Occipital lobe (tissue), 1 donor: ENCODE measurements at regions not wholly inside any gene's neighbourhood (a gene's known extent, or its start where the extent isn't known, plus 50 kb on each side); places are given as distances from the start of the nearest gene placed in this dataset.

Experiments
- DNase-seq: peaks from one replicate; lab custom pipeline; 2025; lab: John Stamatoyannopoulos, UW

DNA sequence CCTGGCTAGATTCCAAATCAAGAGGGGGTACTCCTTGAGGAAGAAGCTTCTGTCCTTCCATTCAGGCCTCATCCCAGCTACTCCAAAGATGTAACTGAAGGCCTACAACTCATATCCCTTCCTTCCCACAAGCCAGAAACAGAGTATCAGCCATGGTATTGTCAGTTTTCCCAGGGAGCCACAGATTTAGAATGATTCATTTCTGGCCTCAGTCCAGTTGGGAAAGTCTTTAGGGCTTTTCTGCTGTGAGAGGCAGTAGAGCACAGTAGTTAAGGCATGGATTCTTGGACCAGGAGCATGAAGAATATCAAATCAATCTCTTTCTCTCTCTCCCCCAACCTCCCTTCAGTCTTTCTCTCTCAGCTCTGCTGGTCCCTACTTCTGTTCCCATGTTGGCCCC lies 505.0 kb downstream of the BCOR start:
- DNase-seq = no peak

DNA sequence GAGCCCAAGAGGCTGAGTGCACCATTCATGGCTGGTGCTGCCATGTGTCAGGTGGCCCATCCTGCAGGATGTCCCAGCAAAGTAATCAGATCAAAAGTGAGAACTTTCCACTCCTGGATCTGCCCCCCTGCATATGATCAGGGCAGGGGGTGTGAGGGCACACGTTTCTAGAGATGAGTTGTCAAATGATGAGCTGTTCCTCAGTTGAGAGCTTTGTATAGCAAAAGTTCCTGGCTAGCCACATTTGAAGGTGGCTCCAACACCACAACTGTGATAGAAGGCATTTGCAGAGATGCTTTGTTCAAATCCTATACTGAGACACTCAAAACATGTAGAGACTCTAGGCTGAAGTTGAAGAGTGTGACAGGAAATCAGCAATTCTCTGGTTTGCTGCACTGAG lies 501.8 kb downstream of the BCOR start:
- DNase-seq = no peak

DNA sequence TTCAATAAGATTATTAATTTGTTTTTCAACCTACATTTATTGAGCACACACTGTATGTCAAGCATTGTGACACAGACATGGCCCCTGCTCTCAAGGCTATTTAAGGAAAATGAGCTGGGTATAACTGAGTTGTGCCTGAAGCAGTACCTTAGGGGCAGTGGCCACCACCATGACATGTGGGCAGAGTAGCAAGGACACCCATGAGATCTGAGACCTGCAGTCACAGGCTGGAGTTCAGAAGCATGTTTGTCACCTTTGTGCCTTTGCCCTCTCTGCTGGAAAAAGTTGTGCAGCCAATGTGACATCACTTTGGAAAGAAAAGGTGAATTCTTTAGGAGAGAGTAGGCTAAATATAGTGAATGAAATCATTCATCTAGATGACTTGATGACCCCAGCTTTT lies 501.3 kb downstream of the BCOR start:
- no peak for DNase-seq

DNA sequence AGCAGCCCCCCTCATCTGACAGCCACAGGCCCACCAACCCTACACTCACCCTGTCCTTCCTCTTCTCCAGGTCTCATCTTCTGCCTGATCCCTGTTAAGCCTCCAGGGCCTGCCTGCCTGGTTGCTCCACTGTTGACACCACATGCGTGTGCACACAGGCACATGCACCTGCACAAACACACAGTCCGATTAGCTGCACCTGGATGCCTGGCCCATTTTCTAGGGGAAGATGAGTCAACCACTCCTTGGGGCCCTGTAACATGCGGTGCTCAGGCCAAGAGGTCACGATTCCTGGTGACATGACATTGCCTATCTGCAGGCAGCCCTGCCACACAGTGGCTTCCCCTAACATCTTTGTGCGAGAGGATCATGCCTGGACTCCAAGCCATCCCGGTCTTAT lies 498.4 kb downstream of the BCOR start:
- no peak for DNase-seq

DNA sequence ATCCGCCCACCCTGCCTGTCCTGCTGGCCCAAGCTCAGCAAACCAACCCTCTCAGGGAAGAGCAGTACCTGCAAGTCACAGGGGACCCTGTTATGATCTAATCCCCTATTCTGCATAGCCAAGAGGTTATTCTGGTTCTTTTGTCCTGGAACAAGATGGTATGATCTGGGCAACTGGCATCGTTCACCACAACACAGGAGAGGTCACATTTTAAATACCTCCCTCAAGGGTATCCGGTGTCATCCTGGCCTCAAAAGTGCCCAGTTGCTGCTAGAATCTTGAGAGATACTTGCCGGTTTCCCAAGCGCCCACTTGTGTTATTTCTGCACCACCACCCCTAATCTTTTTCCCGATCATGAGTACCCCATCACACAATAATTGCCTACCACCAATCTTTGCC lies 497.5 kb downstream of the BCOR start:
- no peak for DNase-seq

DNA sequence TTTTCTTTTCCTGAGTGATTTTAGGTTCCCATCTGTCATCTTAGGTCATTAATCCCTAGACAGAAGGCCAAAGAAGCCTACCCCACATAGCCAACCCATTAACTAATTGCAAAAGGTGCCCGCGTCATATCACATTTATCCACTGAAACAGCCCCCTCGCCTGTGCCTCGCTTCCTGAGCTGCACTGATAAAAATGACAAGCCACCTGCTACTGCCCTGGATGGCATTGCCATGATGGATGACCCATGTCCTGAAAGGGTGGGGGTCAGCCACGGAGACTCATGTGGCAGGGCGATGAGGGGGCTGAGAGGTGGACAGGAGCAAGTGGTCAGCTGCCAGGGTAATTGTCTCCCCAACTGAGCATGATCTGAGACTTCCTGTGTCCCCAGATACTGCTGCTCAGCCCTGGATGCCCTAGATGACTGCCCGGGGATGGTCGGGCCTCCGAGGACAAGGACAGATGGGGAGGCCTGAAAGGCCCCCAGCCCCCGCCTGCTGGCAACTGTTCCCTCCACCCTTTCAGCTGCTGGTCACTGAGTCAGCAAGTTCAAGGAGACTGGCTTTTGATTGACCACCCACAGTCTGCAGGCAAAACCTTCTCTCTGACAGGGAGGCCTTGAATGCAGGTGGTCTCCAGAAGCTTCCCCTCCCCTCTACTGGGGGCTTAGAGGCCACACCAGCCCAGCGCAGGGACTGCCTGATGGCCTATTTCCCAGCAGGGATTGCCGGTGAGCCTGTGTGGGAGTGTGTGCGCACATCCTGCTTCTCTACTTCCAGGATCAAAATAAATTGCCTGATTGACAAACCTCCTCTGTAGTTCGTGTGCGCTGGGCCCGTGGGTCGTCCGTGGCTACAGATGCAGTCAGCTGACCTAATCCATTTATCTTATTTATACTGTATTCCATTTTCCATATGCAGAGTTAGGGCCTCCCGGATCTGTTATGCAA lies 496.3 kb downstream of the BCOR start:
- no peak for DNase-seq

DNA sequence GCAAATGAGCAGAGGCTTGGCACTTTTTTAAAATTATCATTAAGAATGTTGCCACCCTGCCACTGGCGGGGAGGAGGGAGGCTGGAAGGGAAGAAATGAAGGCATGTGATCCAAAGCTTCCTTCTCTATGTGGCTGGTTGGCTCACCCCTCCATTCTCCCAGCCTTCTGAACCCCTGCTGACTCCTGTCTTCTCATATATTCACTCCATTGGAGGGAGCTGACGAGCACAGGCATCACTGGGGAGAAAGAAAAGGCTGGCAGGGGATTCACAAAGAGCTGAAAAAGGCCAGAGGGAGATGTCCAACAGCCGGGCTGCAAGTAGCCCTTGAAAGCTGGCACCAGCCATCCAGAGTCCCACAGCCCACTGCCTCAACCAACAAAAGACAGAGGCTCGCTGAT lies 495.6 kb downstream of the BCOR start:
- DNase-seq = no peak

DNA sequence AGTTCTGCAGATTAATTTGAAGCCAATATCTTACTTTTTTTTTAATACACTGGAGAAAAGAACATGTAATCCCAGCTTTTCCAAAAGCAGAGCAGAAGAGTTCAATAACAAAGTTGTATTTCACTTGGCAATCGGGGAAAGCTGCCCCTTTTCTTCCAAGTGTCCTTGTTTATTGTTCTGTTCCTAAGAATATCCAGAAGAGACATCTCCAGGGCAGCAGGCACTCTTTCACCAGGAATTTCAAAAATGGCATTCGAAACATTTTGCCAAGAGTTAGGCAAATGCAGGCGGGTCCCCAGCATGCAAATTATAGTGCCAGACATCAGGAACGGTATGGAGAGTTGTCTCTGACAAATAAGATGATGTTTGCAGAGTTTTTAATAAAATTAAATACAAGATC lies 494.5 kb downstream of the BCOR start:
- no peak for DNase-seq

DNA sequence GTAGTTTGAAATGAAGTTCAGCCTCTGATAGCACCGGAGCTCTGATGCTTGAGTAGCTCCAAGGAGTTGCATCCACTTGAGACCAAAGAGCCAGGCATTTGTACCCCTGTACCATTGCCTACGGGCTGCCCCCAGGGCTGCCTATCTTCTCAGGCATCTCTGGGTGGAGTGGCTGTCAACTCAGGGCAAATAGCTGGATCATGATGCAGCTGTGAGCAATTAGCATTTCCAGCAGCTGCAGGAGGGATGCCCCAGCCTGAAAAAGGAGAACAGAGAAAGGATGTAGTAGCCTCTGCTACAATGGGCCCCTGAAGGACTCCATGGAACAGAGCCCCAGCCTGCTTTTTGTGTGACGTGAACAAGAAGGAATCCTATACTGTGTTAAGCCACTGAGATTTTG lies 492.6 kb downstream of the BCOR start:
- DNase-seq = no peak

DNA sequence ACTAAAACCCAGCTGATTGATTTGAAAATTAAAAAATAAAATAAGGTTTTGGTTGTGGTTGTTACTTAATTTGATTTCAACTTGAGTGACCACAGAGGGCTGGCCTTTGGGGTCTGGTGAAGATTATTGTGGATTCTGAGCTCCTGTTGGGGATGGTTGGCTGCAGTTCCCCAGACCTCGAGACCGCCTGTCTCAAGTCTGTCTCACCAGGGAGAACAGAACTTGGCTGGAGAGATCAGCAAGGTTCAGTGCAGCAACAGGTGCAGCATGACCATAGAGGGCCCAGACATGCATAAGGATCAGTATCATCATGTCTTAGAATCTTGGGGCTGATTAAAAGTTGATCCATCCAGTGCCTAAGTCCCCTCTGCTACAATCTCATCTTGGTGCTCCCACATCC lies 491.9 kb downstream of the BCOR start:
- DNase-seq = no peak

DNA sequence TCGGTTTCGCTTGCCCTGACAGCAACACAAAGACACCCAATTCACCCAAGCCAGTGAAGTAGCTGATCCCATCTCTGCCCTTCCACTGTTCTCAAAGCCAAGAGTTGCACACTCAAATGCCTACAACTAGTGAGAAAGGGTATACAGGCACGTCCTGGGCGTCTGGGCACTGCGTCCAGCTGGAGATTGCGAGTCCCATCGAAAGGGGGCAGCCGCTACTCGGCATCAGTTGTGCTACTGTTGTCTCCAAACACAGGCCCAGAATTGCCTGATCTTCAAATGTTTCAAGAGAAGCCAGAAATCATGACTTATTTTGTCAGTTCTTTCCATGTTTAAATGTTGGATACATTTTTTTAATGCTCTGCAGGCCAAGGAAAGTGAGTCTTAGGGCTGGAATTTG lies 487.8 kb downstream of the BCOR start:
- DNase-seq = no peak

DNA sequence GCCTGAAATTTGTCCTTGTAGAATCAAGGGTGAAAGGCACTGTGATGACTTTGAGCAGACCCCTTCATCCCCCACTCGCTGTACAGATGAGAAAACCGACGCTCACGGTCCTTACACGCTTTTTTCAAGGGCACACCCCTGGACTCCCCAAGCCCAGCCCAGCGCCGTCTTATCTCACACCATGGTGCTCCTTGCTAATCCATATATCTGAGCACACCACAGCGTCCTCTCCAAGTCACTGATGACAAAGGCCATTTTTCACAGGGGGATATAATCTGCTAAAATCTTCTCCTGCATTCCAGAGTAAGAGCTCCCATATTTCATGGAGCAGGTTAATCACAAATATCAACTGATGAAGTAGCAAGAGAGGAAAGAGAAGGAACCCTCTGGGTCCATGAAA lies 486.3 kb downstream of the BCOR start:
- no peak for DNase-seq

DNA sequence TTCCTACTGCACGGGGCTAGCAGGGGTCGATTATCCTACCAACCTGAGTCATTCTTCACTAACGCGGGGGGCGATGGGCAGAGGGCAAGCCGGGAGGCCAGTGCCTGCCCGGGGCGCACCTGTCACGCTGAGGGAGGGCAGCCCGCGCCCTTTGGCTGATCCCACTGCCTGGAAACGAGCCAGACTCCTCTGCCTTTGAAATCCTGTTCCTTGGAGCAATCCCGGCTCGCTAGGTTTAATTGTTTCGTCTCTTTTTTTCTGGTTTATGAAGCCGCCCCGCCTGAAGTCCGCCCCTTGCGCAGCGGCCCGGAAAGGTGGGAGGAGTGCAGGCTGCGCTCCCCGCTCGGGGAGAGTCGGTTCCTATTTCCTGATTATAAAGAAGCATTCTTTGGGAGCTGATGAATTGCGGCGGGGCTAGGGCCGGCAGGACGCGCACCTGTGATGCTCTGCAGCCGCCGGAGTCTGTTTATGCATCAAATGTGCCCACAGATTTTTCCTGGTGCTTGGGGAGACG lies 484.2 kb downstream of the BCOR start:
- no peak for DNase-seq

DNA sequence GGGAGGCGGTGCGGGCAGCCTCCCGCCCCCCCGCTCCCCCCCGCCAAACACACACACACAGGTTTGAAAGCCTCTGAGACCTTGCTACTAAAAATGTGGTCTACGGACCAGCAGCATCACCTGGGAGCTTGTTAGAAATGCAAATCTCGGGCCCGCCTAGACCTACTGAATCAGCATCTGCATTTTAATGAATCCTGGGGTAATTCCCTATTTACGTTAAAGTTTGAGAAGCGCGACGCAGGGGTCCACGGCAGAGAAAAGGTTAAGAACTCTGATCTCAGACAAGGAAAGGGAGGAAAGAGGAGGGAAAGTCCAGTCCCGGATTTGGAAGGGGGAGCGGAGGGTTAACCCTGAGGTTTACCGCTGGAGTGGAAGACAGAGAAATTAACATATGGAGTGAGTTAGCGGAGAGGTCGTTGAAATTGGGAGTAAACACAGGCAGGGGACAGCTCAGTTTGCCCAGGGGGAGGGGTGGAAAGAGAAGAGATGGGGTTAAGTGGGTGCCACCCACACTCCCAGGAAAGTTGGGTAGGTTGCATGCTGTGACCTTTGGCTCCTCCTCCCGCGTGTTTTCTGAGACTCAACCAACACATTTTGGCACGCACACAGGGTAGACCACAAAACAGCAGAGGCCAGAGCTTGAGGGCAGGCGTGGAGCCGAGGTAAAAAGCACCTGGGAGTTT lies 483.6 kb downstream of the BCOR start:
- DNase-seq = no peak

DNA sequence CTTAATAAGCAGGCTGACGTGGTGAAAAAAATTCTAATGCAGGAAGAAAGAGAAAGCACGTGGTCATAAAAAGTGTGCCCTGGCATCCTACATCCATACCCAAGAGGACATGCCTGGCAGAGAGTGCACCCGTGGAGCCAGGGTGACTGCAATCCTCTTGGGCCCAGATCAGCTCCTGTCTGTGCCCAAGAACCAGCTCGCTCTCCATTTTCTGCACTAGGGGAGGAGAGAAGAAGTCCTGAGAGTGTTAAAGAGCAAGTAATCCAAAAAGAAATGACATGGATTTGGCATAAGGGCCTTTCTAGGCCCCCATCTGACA lies 483.1 kb downstream of the BCOR start:
- no peak for DNase-seq

DNA sequence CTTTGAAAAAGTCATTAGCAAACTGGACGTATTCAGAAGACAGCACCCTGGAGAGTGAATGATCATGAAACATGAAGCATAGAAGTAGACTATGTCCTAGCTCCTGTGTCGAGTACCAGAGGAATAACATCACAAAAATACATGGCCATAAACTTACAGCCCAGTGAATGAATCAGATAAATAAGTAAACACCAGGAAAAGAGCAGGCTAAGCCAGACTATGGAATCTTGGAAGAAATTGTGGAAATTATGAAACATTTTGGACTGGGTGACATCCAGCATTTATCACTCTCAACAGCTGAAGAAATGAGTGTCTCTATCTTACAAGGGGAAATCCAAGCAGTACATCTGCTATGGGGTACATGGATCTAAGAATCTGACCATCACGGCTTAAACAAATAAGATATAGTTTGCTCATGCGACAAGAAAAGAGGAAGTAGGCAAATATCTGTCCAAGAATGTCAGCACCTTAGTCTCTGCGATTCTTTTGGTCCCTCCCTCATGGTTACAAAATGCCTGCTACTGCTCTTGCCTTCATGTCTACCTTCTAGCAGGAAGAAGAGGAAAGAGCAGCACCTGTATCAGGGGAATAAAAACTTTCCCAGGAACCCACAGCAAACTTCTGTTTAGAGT lies 481.5 kb downstream of the BCOR start:
- DNase-seq = no peak

DNA sequence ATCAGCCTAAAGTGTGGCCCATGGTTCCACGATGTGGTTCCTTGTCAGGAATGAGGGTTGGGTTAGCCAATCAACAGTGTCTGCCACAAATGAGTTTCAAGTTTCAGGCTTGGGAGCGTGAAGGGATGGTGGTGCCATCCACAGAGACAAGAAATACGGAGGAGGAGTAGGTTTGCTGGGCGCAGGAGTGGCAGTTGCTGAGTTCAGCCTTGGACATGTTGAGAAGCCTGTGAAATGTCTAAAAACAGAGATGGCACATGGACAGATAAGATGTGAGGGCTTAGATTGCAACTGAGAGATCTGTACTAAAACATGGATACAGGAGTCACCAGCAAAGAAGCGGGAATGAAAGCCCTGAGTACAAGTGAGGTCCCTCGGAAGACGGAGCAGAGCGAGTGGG lies 481.0 kb downstream of the BCOR start:
- no peak for DNase-seq

DNA sequence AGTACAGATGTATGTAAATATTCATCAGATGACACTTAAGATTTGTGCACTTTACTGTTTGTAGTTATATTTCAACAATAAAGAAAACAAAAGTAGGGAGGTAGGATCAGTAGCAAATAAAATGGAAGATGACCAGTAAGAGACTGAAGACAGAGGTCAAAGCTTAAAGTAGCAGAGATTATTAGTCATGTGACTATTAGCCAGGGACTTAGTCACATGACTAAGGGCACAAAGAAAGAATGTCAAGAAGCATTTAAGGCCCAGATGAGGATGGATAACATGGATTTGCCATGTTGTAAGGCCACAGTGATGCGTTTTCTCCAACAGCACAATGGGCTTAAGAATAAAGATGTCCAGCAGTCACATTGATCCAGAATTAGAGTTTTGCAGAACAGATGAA lies 479.6 kb downstream of the BCOR start:
- no peak for DNase-seq

DNA sequence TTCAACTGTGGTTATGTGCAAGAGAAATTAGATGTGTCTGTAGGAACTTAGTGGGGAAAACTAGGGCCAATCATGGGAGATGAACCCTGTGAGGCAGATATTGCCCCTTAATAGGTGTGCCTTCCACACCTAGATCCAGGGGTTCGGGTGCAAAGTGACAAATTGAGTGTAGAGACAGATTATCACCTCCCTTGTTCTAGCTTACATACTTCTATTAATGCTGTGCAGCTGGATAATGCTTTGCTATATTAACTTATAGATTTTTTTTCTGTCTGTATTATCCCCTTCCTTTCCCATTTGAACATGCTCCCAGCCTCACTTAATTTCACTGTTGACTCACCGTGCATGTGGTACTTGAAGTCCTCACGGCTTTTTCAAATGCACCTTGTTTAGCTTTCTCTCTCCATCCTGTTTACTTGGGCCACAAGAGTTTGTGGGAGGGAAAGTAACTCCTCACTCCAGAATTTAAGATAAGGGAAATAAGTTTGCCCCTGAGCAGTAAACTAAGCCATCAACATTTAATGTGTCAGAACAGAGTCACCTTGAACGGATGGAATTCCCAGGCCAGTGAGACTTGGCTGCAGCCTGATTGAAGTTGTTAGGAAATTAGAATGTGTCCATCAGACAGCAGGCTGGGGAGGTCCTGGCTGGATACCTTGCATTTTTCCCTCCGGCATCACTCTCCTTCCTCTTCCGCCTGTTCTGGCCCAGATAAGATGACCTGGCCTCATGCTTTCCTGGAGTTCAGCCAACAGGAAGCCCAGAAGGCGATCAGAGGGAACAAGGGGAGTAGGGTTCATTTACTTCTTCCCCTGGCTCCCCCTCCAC lies 478.4 kb downstream of the BCOR start:
- no peak for DNase-seq

DNA sequence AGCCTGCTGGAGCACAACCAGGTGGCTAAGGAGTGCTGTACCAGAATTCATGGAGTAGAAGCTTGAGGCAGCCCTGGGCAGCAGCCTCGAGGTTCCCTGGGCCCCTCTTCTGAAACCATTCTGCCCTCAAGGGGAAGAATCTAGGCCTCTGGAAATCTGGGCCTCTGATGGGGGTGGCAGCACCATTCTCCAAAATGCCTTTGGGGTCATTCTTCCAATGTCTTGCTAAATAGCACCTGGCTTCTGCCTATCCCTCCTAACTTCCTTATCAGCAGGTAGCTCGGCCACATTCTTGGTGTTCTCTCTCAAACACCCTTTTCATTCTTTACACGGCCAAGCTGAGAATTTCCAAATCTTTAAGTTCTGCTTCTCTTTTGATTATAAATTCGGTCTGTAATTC lies 473.6 kb downstream of the BCOR start:
- no peak for DNase-seq

DNA sequence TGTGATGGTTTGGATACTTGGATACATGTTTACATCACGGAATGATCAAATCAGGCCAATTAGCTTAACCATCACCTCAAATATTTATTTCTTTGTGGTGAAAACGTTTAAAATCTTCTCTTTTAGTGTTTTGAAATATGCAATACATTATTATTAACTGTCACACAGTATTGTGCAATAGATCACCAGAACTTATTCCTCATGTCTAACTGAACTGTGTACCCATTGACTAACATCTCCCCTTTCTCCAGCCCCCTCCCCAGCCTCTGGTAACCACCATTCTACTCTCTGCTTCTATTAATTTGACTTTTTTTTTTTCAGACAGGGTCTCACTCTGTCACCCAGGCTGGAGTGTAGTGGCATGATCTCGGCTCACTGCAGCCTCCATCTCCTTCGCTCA lies 471.9 kb downstream of the BCOR start:
- DNase-seq = no peak

DNA sequence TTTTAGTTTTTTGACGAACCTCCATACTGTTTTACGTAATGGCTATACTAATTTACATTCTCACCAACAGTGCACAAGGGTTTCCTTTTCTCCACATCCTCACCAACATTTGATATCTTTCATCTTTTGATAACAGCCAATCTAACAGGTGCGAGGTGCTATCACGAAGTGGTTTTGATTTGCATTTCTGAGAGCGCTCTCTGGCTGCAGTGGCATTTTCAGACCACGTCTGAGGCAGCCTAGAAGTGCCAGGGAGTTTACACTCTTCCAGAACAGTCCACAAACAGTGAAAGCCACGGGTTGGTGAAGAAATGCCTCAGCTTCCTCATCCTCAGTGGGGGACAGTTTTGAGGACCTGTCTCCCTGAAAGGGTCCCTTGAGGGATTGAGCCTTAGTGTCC lies 471.0 kb downstream of the BCOR start:
- DNase-seq = no peak
